Keratinocyte (primary cell): ENCODE measurements at regions not wholly inside any gene's neighbourhood (a gene's known extent, or its start where the extent isn't known, plus 50 kb on each side); places are given as distances from the start of the nearest gene placed in this dataset.

Experiments used
- DNase-seq: peaks from one replicate; pipeline ENCODE4 v3.0.0-alpha.2; 2011; ENCODE audit warnings: low read depth, missing footprints, low spot score
- FAIRE-seq: peaks from 2 replicates; lab custom pipeline; 2011; peaks lifted over from hg19 to GRCh38; lab: Jason Lieb, UNC
- H2AFZ ChIP-seq: 2 replicates; pipeline ENCODE4 v1.6.0; 2012; ENCODE audit warnings: low read length, control low read depth, inconsistent platforms; ENCODE audit not compliant: control insufficient read depth
- H3K27ac ChIP-seq: 2 replicates; pipeline ENCODE4 v1.5.1; 2011; ENCODE audit warnings: low read length; ENCODE audit not compliant: control insufficient read depth, insufficient read depth
- H3K27me3 ChIP-seq: 3 replicates; pipeline ENCODE4 v1.6.0; 2011; ENCODE audit warnings: low read length; ENCODE audit not compliant: control insufficient read depth, insufficient read depth; ENCODE audit errors: extremely low read depth
- H3K36me3 ChIP-seq, 2 experiments: 2 replicates in 1 of 2; 3 replicates in 1 of 2; pipeline ENCODE4 v1.5.1; 2011; ENCODE audit warnings: low read length in 2 of 2, mild to moderate bottlenecking in 1 of 2; ENCODE audit not compliant: control insufficient read depth in 2 of 2, insufficient read depth in 2 of 2; ENCODE audit errors: extremely low read depth in 1 of 2
- H3K4me1 ChIP-seq: 3 replicates; pipeline ENCODE4 v1.5.1; 2011; ENCODE audit warnings: low read length; ENCODE audit not compliant: control insufficient read depth, insufficient read depth; ENCODE audit errors: extremely low read depth
- H3K4me2 ChIP-seq: 3 replicates; pipeline ENCODE4 v1.6.0; 2011; ENCODE audit warnings: low read depth, low read length; ENCODE audit not compliant: control insufficient read depth, insufficient read depth; ENCODE audit errors: extremely low read depth
- H3K4me3 ChIP-seq, 3 experiments: fragments of 200-600 bp in 1 of 3; sonication (generic) in 1 of 3; 2 replicates in 2 of 3; 3 replicates in 1 of 3; pipeline ENCODE4 v1.5.1; 2011 to 2016; ENCODE audit warnings: low read length in 3 of 3, mild to moderate bottlenecking in 3 of 3, control low read depth in 2 of 3, inconsistent platforms in 1 of 3, low read depth in 1 of 3, mixed read lengths in 1 of 3, mixed run types in 1 of 3, moderate library complexity in 1 of 3; ENCODE audit not compliant: control insufficient read depth in 2 of 3, insufficient read depth in 2 of 3; ENCODE audit errors: extremely low read depth in 1 of 3
- H3K79me2 ChIP-seq: 2 replicates; pipeline ENCODE4 v1.6.0; 2012; ENCODE audit warnings: low read length; ENCODE audit not compliant: control insufficient read depth, insufficient read depth
- H3K9ac ChIP-seq: 3 replicates; pipeline ENCODE4 v1.6.0; 2011; ENCODE audit warnings: low read length; ENCODE audit not compliant: control insufficient read depth, insufficient read depth; ENCODE audit errors: extremely low read depth
- H3K9me1 ChIP-seq: 3 replicates; pipeline ENCODE4 v1.6.0; 2011; ENCODE audit warnings: low read length; ENCODE audit not compliant: control insufficient read depth, insufficient read depth; ENCODE audit errors: extremely low read depth
- H3K9me3 ChIP-seq: 2 replicates; pipeline ENCODE4 v1.5.1; 2012; ENCODE audit warnings: low read depth, low read length; ENCODE audit not compliant: control insufficient read depth
- H4K20me1 ChIP-seq: 3 replicates; pipeline ENCODE4 v1.6.0; 2011; ENCODE audit warnings: low read length; ENCODE audit not compliant: control insufficient read depth, insufficient read depth; ENCODE audit errors: extremely low read depth
- EZH2 ChIP-seq: IDR thresholded peaks from one replicate; pipeline ENCODE4 v1.6.1; 2012; ENCODE audit warnings: inconsistent platforms, mild to moderate bottlenecking, low read length, moderate library complexity
- dilution Hi-C: fragments of 300-500 bp; cut with MboI; formaldehyde crosslinking; loops from one replicate; pipeline ENCODE4 v1.7.0; 2020; ENCODE audit warnings: low sequenced_read_pairs; ENCODE audit not compliant: extremely low pct_ligation_motif_present
- TF ChIP-seq, protein P1 (sequence below), 3 experiments: IDR thresholded peaks in 1 of 3; conservative IDR thresholded peaks in 1 of 3; optimal IDR thresholded peaks in 1 of 3; 2 replicates in 2 of 3; 3 replicates in 1 of 3; pipeline versions ENCODE3 to v1.5.1; 2011; ENCODE audit warnings: low read length in 3 of 3, mild to moderate bottlenecking in 3 of 3, moderate library complexity in 2 of 3, control low read depth in 1 of 3, inconsistent platforms in 1 of 3; ENCODE audit not compliant: insufficient read depth in 2 of 3; ENCODE audit errors: extremely low read depth in 1 of 3

DNA sequence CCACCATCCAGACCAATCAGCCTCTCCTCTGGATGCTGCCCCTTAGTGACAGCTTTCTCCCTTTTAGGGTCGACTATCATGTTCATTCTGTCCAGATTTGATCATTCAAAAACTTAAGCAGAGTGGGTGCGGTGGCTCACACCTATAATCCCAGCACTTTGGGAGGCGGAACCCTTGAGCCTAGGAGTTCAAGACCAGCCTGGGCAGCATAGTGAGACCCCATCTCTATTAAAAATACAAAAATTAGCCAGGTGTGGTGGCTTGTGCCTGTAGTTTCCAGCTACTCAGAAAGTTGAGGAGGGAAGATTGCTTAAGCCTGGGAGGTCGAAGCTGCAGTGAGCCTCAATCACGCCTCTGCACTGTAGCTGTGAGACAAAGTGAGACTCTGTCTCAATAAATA lies 68.3 kb upstream of the ZCCHC2 start:
- FAIRE-seq = no peak
- dilution Hi-C loops = no loop called here
- TF ChIP-seq, protein P1, sequence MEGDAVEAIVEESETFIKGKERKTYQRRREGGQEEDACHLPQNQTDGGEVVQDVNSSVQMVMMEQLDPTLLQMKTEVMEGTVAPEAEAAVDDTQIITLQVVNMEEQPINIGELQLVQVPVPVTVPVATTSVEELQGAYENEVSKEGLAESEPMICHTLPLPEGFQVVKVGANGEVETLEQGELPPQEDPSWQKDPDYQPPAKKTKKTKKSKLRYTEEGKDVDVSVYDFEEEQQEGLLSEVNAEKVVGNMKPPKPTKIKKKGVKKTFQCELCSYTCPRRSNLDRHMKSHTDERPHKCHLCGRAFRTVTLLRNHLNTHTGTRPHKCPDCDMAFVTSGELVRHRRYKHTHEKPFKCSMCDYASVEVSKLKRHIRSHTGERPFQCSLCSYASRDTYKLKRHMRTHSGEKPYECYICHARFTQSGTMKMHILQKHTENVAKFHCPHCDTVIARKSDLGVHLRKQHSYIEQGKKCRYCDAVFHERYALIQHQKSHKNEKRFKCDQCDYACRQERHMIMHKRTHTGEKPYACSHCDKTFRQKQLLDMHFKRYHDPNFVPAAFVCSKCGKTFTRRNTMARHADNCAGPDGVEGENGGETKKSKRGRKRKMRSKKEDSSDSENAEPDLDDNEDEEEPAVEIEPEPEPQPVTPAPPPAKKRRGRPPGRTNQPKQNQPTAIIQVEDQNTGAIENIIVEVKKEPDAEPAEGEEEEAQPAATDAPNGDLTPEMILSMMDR (optimal IDR thresholded peaks at IDR 0.05 in 1 of 3, IDR thresholded peaks at IDR 0.05 in 1 of 3, conservative IDR thresholded peaks at IDR 0.05 in 1 of 3; ENCODE audit: extremely low read depth in 1 of 3, insufficient read depth in 2 of 3, low read length in 3 of 3) = no peak
- no peak for TF ChIP-seq EZH2
- H3K27ac ChIP-seq = no peak overlapping the region
- H3K9me1 ChIP-seq = no peaks in the 10 kb centered on the region
- H3K4me2 ChIP-seq = no peak overlapping the region
- no peaks in the 10 kb centered on the region for H4K20me1 ChIP-seq
- H3K79me2 ChIP-seq = no peaks in the 10 kb centered on the region
- no peak overlapping the region for H3K4me3 ChIP-seq
- H3K27me3 ChIP-seq = no peaks in the 10 kb centered on the region
- no peak for DNase-seq
- no peak overlapping the region for H3K9ac ChIP-seq
- no peak overlapping the region for H2AFZ ChIP-seq
- no peaks in the 10 kb centered on the region for H3K36me3 ChIP-seq
- no peaks in the 10 kb centered on the region for H3K9me3 ChIP-seq
- peaks cover 11% of the 10 kb centered on the region for H3K4me1 ChIP-seq

DNA sequence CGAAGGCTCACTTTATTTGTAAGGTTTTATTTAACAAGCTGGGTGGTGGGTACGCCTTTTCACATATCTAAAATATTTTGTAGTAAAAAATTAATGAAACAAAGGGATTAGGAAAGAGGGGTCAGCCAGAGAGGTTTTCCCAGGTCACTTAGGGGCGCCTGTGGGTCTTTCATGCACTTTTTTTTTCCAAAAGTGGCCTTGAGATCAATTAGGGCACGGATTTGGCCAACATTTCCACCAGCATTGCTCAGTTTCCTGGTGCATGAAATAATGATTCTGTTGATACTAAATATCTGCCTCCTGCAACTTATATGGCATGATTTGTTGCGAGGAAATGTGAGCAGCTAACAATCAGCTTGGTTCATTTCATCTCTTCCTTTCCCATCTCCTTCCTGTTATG lies 67.6 kb upstream of the ZCCHC2 start:
- Histone ChIP-seq H4K20me1 (no peaks in the 10 kb centered on the region), H3K79me2 (no peaks in the 10 kb centered on the region), H3K36me3 (no peaks in the 10 kb centered on the region), H3K9me3 (no peaks in the 10 kb centered on the region), H3K9me1 (no peaks in the 10 kb centered on the region), H3K4me1 (peaks cover 11% of the 10 kb centered on the region), H3K9ac (no peak overlapping the region), H3K27me3 (no peaks in the 10 kb centered on the region), H3K4me2 (no peak overlapping the region), H3K4me3 (no peak overlapping the region), H2AFZ (no peak overlapping the region), H3K27ac (no peak overlapping the region)
- FAIRE-seq (no peak), DNase-seq (no peak)
- TF ChIP-seq EZH2 = no peak
- TF ChIP-seq, protein P1 (optimal IDR thresholded peaks at IDR 0.05 in 1 of 3, IDR thresholded peaks at IDR 0.05 in 1 of 3, conservative IDR thresholded peaks at IDR 0.05 in 1 of 3; ENCODE audit: extremely low read depth in 1 of 3, insufficient read depth in 2 of 3, low read length in 3 of 3) = no peak
- dilution Hi-C loops = no loop called here
